SK-N-SH treated with all-trans-retinoic acid at 6 μM for 48 hours (cell line): ENCODE measurements at regions not wholly inside any gene's neighbourhood (a gene's known extent, or its start where the extent isn't known, plus 50 kb on each side); places are given as distances from the start of the nearest gene placed in this dataset.

ENCODE experiments used
- ATAC-seq: fragments of 200-7000 bp; cut with Tn5 transposase; 3 replicates; pipeline ENCODE4 v1.9.1; 2020; ENCODE audit warnings: mild to moderate bottlenecking, moderate library complexity
- ARNTL ChIP-seq: fragments of 450-650 bp; formaldehyde crosslinking; IDR thresholded peaks from 2 replicates; pipeline ENCODE4 v1.5.0; 2020; ENCODE audit warnings: low read depth, mild to moderate bottlenecking, moderate library complexity, borderline replicate concordance
- CSDC2 ChIP-seq: fragments of 250-450 bp; sonication (Bioruptor Pico); IDR thresholded peaks from 2 replicates; pipeline ENCODE4 v1.5.0; 2020; ENCODE audit warnings: mild to moderate bottlenecking, moderate library complexity
- ESRRG ChIP-seq: fragments of 250-450 bp; sonication (Bioruptor Pico); IDR thresholded peaks from 2 replicates; pipeline ENCODE4 v1.6.1; 2021; ENCODE audit warnings: mild to moderate bottlenecking
- GLIS3 ChIP-seq: fragments of 250-450 bp; sonication (Bioruptor Pico); IDR thresholded peaks from 2 replicates; pipeline ENCODE4 v1.5.0; 2020; ENCODE audit warnings: mild to moderate bottlenecking, moderate library complexity
- ISL1 ChIP-seq: fragments of 250-450 bp; sonication (Bioruptor Pico); IDR thresholded peaks from 2 replicates; pipeline ENCODE4 v2.1.2; 2022; ENCODE audit warnings: mild to moderate bottlenecking, moderate library complexity
- PPARA ChIP-seq: fragments of 250-450 bp; sonication (Bioruptor Pico); IDR thresholded peaks from 2 replicates; pipeline ENCODE4 v1.5.0; 2020; ENCODE audit warnings: mild to moderate bottlenecking, borderline replicate concordance
- SNAI2 ChIP-seq: fragments of 250-450 bp; sonication (Bioruptor Pico); IDR thresholded peaks from 2 replicates; pipeline ENCODE4 v1.5.0; 2020; ENCODE audit warnings: mild to moderate bottlenecking, moderate library complexity
- TCF4 ChIP-seq: fragments of 250-450 bp; sonication (Bioruptor Pico); IDR thresholded peaks from 2 replicates; pipeline ENCODE4 v1.8.0; 2021; ENCODE audit warnings: mild to moderate bottlenecking, moderate library complexity, borderline replicate concordance
- TOX ChIP-seq: fragments of 250-450 bp; sonication (Bioruptor Pico); IDR thresholded peaks from 2 replicates; pipeline ENCODE4 v1.8.0; 2021; ENCODE audit warnings: mild to moderate bottlenecking, moderate library complexity, borderline replicate concordance
- ZC3H10 ChIP-seq: fragments of 250-450 bp; sonication (Bioruptor Pico); IDR thresholded peaks from 2 replicates; pipeline ENCODE4 v1.5.1; 2021; ENCODE audit warnings: mild to moderate bottlenecking, moderate library complexity
- ZFP3 ChIP-seq: fragments of 250-450 bp; sonication (Bioruptor Pico); IDR thresholded peaks from 2 replicates; pipeline ENCODE4 v1.5.0; 2020; ENCODE audit warnings: mild to moderate bottlenecking, moderate library complexity
- ZNF8 ChIP-seq: fragments of 450-650 bp; formaldehyde crosslinking; IDR thresholded peaks from 2 replicates; pipeline ENCODE4 v1.5.0; 2020; ENCODE audit warnings: mild to moderate bottlenecking, moderate library complexity
- TF ChIP-seq, protein P1 (sequence below): fragments of 250-450 bp; sonication (Bioruptor Pico); IDR thresholded peaks from 2 replicates; pipeline ENCODE4 v1.5.1; 2020; ENCODE audit warnings: low read depth, mild to moderate bottlenecking, moderate library complexity
- TF ChIP-seq, protein P2 (sequence below): fragments of 250-450 bp; sonication (Bioruptor Pico); IDR thresholded peaks from 2 replicates; pipeline ENCODE4 v1.8.0; 2021; ENCODE audit warnings: low read depth, mild to moderate bottlenecking, moderate library complexity, borderline replicate concordance
- TF ChIP-seq, protein P3 (sequence below): fragments of 250-450 bp; sonication (Bioruptor Pico); IDR thresholded peaks from 2 replicates; pipeline ENCODE4 v1.5.1; 2021; ENCODE audit warnings: mild to moderate bottlenecking, moderate library complexity
- TF ChIP-seq, protein P4 (sequence below): fragments of 250-450 bp; sonication (Bioruptor Pico); IDR thresholded peaks from 2 replicates; pipeline ENCODE4 v1.8.0; 2020; ENCODE audit warnings: mild to moderate bottlenecking, moderate library complexity, borderline replicate concordance
- TF ChIP-seq, protein P5 (sequence below): fragments of 250-450 bp; sonication (Bioruptor Pico); IDR thresholded peaks from 2 replicates; pipeline ENCODE4 v1.5.0; 2020; ENCODE audit warnings: mild to moderate bottlenecking, moderate library complexity

DNA sequence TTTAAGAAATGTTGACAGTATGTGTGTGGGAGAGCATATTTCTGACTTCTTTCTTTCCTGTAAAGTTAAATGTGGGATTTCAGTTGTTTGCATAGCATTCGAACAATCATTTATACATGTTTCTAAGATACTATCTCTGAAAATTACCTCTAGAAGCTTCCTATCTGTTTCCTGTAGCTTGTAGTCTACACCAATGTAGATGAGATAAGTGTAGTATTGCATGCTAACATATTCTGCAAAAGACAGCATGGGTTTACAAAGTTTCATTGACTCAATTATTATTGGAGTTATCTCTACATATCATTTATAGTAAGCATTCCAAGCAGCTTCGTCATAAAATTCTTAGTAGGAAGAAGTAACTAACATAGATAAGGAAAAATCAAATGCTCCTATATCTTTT is 98.9 kb upstream of the DPYD start:
- ATAC-seq, result peak; percentile 47; the same call in 2 of the 3 replicates
- TF ChIP-seq ESRRG (no peak), ISL1 (peak; percentile 52)

DNA sequence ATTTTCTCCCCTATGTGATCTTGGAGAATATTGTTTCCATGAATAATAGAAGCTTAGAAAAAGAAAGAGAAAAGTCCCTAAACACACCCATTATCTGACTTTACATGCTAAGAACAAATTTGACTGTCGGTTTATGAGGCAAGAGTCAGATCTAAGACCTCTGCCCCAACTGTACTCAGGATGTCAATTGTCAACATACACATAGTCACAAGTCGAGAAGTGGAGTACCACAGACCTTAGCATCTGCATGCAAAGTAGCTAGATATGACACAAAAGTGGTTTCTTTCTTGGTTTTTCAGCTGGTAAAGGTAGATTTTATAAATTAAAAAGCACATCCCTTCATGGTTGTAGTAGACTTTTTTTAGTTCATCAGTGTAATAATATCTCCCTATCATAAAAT is 97.2 kb upstream of the DPYD start:
- TF ChIP-seq CSDC2, result no peak
- no peak for TF ChIP-seq TCF4
- TF ChIP-seq, protein P1, sequence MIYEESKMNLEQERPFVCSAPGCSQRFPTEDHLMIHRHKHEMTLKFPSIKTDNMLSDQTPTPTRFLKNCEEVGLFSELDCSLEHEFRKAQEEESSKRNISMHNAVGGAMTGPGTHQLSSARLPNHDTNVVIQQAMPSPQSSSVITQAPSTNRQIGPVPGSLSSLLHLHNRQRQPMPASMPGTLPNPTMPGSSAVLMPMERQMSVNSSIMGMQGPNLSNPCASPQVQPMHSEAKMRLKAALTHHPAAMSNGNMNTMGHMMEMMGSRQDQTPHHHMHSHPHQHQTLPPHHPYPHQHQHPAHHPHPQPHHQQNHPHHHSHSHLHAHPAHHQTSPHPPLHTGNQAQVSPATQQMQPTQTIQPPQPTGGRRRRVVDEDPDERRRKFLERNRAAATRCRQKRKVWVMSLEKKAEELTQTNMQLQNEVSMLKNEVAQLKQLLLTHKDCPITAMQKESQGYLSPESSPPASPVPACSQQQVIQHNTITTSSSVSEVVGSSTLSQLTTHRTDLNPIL, result no peak
- TF ChIP-seq GLIS3 (CRISPR knock-in tag), result no peak
- TF ChIP-seq ARNTL (CRISPR knock-in tag), result no peak
- no peak for TF ChIP-seq PPARA (CRISPR knock-in tag)
- TF ChIP-seq, protein P2, sequence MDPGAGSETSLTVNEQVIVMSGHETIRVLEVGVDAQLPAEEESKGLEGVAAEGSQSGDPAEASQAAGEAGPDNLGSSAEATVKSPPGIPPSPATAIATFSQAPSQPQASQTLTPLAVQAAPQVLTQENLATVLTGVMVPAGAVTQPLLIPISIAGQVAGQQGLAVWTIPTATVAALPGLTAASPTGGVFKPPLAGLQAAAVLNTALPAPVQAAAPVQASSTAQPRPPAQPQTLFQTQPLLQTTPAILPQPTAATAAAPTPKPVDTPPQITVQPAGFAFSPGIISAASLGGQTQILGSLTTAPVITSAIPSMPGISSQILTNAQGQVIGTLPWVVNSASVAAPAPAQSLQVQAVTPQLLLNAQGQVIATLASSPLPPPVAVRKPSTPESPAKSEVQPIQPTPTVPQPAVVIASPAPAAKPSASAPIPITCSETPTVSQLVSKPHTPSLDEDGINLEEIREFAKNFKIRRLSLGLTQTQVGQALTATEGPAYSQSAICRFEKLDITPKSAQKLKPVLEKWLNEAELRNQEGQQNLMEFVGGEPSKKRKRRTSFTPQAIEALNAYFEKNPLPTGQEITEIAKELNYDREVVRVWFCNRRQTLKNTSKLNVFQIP, result no peak
- TF ChIP-seq SNAI2, result no peak
- TF ChIP-seq, protein P3, sequence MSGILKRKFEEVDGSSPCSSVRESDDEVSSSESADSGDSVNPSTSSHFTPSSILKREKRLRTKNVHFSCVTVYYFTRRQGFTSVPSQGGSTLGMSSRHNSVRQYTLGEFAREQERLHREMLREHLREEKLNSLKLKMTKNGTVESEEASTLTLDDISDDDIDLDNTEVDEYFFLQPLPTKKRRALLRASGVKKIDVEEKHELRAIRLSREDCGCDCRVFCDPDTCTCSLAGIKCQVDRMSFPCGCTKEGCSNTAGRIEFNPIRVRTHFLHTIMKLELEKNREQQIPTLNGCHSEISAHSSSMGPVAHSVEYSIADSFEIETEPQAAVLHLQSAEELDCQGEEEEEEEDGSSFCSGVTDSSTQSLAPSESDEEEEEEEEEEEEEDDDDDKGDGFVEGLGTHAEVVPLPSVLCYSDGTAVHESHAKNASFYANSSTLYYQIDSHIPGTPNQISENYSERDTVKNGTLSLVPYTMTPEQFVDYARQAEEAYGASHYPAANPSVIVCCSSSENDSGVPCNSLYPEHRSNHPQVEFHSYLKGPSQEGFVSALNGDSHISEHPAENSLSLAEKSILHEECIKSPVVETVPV, result no peak
- TF ChIP-seq ZNF8, result no peak
- no peak for TF ChIP-seq ZC3H10 (CRISPR knock-in tag)
- TF ChIP-seq, protein P4, sequence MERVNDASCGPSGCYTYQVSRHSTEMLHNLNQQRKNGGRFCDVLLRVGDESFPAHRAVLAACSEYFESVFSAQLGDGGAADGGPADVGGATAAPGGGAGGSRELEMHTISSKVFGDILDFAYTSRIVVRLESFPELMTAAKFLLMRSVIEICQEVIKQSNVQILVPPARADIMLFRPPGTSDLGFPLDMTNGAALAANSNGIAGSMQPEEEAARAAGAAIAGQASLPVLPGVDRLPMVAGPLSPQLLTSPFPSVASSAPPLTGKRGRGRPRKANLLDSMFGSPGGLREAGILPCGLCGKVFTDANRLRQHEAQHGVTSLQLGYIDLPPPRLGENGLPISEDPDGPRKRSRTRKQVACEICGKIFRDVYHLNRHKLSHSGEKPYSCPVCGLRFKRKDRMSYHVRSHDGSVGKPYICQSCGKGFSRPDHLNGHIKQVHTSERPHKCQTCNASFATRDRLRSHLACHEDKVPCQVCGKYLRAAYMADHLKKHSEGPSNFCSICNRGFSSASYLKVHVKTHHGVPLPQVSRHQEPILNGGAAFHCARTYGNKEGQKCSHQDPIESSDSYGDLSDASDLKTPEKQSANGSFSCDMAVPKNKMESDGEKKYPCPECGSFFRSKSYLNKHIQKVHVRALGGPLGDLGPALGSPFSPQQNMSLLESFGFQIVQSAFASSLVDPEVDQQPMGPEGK, result no peak
- TF ChIP-seq ZFP3 (CRISPR knock-in tag), result no peak
- no peak for TF ChIP-seq TOX (CRISPR knock-in tag)
- no peak for ATAC-seq

DNA sequence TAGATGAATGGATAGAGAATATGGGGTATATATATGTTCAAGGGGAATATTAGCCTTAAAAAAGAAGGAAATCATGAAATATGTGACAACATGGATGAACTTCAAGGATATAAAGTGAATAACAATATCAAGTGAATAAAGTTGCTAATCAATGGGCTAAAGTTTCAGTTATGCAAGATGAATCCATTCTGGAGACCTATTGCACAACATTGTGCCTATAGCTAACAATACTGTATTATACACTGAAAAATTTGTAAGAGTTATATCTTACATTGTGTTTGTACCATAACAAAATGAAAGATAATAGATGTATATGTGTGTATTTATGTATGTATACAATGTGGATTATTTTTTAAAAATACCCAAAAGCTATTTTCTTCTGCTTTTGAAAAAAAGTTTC is 96.3 kb upstream of the DPYD start:
- ATAC-seq, result no peak
- no peak for TF ChIP-seq PPARA (CRISPR knock-in tag)
- TF ChIP-seq, protein P2, result no peak
- TF ChIP-seq, protein P5, sequence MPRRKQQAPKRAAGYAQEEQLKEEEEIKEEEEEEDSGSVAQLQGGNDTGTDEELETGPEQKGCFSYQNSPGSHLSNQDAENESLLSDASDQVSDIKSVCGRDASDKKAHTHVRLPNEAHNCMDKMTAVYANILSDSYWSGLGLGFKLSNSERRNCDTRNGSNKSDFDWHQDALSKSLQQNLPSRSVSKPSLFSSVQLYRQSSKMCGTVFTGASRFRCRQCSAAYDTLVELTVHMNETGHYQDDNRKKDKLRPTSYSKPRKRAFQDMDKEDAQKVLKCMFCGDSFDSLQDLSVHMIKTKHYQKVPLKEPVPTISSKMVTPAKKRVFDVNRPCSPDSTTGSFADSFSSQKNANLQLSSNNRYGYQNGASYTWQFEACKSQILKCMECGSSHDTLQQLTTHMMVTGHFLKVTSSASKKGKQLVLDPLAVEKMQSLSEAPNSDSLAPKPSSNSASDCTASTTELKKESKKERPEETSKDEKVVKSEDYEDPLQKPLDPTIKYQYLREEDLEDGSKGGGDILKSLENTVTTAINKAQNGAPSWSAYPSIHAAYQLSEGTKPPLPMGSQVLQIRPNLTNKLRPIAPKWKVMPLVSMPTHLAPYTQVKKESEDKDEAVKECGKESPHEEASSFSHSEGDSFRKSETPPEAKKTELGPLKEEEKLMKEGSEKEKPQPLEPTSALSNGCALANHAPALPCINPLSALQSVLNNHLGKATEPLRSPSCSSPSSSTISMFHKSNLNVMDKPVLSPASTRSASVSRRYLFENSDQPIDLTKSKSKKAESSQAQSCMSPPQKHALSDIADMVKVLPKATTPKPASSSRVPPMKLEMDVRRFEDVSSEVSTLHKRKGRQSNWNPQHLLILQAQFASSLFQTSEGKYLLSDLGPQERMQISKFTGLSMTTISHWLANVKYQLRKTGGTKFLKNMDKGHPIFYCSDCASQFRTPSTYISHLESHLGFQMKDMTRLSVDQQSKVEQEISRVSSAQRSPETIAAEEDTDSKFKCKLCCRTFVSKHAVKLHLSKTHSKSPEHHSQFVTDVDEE, result no peak

DNA sequence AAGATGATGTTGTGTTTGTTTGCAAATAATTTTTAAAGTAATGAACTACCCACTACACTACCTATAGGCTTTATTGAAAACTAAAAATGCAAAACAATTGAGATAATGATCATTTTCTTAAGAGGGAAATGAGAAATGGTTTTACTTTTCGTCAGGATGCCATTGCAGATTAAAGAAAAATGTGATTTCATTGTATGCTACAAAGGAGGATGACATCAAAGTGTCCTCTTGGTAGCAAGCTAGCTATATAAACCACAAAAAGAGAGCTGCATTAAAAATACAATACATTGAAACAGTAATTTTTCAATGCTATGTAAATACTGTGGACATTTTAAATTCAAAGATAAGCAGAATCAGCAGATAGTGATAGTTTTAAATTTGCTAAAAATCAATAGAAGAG is 87.5 kb upstream of the DPYD start:
- no peak for ATAC-seq
- TF ChIP-seq TCF4, result no peak
